Ammon's horn (tissue), 1 donor: ENCODE measurements at regions not wholly inside any gene's neighbourhood (a gene's known extent, or its start where the extent isn't known, plus 50 kb on each side); places are given as distances from the start of the nearest gene placed in this dataset.

ENCODE experiments used
- DNase-seq: peaks from one replicate; pipeline ENCODE4 v3.0.0-alpha.2; 2016; ENCODE audit warnings: low spot score

- no peak for DNase-seq
Observed at GRCh38 chr2:236795861-236796219, 226.2 kb downstream of the ACKR3 start.

- DNase-seq, result no peak
Observed at GRCh38 chr2:236796236-236796635, 226.6 kb downstream of the ACKR3 start.

GRCh38 chr2:236797411-236797810 lies 227.8 kb downstream of the ACKR3 start:
- no peak for DNase-seq

- no peak for DNase-seq
Observed at GRCh38 chr2:236798491-236798890, 228.9 kb downstream of the ACKR3 start.

- DNase-seq, result no peak
Observed at GRCh38 chr2:236799391-236800026, 229.9 kb downstream of the ACKR3 start.

- DNase-seq, result no peak
Observed at GRCh38 chr2:236802862-236803261, 233.2 kb downstream of the ACKR3 start.

GRCh38 chr2:236803621-236804020 lies 234.0 kb downstream of the ACKR3 start:
- no peak for DNase-seq

GRCh38 chr2:236805800-236806531 lies 236.3 kb downstream of the ACKR3 start:
- DNase-seq, result no peak

GRCh38 chr2:236809716-236810115 lies 240.1 kb downstream of the ACKR3 start:
- DNase-seq, result no peak

GRCh38 chr2:236811062-236811656 lies 241.5 kb downstream of the ACKR3 start:
- no peak for DNase-seq

GRCh38 chr2:236813766-236814165 lies 244.1 kb downstream of the ACKR3 start:
- DNase-seq, result no peak

- DNase-seq, result no peak
Observed at GRCh38 chr2:236814593-236814992, 245.0 kb downstream of the ACKR3 start.

GRCh38 chr2:236815746-236816145 lies 246.1 kb downstream of the ACKR3 start:
- no peak for DNase-seq

- no peak for DNase-seq
Observed at GRCh38 chr2:236816197-236817170, 246.9 kb downstream of the ACKR3 start.

- no peak for DNase-seq
Observed at GRCh38 chr2:236818281-236819045, 248.8 kb downstream of the ACKR3 start.

- no peak for DNase-seq
Observed at GRCh38 chr2:236819275-236820002, 249.8 kb downstream of the ACKR3 start.

GRCh38 chr2:236820763-236821344 lies 251.2 kb downstream of the ACKR3 start:
- DNase-seq, result no peak

- DNase-seq, result no peak
Observed at GRCh38 chr2:236823041-236823629, 253.5 kb downstream of the ACKR3 start.

- DNase-seq, result no peak
Observed at GRCh38 chr2:236823963-236824362, 254.3 kb downstream of the ACKR3 start.

- DNase-seq, result no peak
Observed at GRCh38 chr2:236824836-236825235, 255.2 kb downstream of the ACKR3 start.
